ENCODE measurements at regions not wholly inside any gene's neighbourhood (a gene's known extent, or its start where the extent isn't known, plus 50 kb on each side); places are given as distances from the start of the nearest gene placed in this dataset.

DNA sequence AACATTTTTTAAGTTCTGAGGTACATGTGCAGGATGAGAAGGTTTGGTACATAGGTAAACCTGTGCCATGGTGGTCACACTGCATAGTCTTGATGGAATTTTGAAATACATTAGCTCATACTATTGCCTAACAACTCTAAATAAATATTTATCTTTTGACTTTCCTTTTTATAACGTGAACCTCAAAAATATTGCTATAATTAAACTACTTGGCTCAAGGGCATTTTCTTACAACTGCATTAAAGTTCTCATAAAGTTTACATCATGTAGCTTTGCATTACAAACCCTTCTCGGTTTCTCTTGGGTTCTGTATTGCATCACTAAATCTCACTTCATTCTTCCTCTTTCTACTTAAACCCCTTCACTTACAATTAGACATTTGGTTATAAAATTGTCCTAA is 636.0 kb upstream of the PTCHD4 start:
- H2BK5ac ChIP-seq (ENCODE audit: insufficient read length, low read length), result no peak overlapping the region
- no peak overlapping the region for H2BK20ac ChIP-seq (ENCODE audit: low read depth, low read length, poor library complexity, severe bottlenecking)
- no peak overlapping the region for H3K18ac ChIP-seq (ENCODE audit: insufficient read length, low read depth, low read length)
- H3K27ac ChIP-seq (ENCODE audit: insufficient read length, low read depth, low read length), result no peak overlapping the region
- no peak overlapping the region for H3K56ac ChIP-seq (ENCODE audit: insufficient read length, low read depth, low read length)
- H3K27me3 ChIP-seq (ENCODE audit: insufficient read depth, low read length), result no peaks in the 10 kb centered on the region
- no peak for DNase-seq
- H3T11ph ChIP-seq (ENCODE audit: low read length), result no peak overlapping the region
- H4K8ac ChIP-seq (replicated peaks; ENCODE audit: insufficient read length, low read depth, low read length), result no peak overlapping the region
- no peak overlapping the region for H3K9ac ChIP-seq (ENCODE audit: extremely low read depth, insufficient read length, low read length)
- Mint-ChIP-seq H3K9me3 (peaks cover 6 to 7% of the 10 kb centered on the region in 2 experiments; a peak in 2 of 5 replicates), H3K36me3 (ENCODE audit: insufficient read depth in 1 of 3, low read depth in 3 of 3) (0 out of 7 replicates have a peak, but pooled peaks cover 0 to 3% (median 0%) of the 10 kb centered on the region in 3 experiments), H3K4me1 (peaks cover 14 to 16% of the 10 kb centered on the region in 2 experiments), H3K4me3 (no peak overlapping the region), H3K27me3 (ENCODE audit: low read depth) (no peaks in the 10 kb centered on the region; the same call in 1 of the 2 replicates), H3K27ac (peak overlapping the region in 1 of 3 experiments; percentile 22; a peak in 1 of 7 replicates)
- no peak overlapping the region for H4K91ac ChIP-seq (ENCODE audit: insufficient read length, low read depth, low read length)
- 0 out of 2 replicates have a peak, but pooled peaks cover 2% of the 10 kb centered on the region for H3K4me1 ChIP-seq (ENCODE audit: insufficient read depth, low read length)
- no peak overlapping the region for H3K4me2 ChIP-seq (ENCODE audit: insufficient read depth, insufficient read length, low read length)
- no peak overlapping the region for H3K23ac ChIP-seq (ENCODE audit: insufficient read length, low read depth, low read length)
- H3K79me2 ChIP-seq (ENCODE audit: insufficient read depth, low read length), result no peaks in the 10 kb centered on the region
- no peak overlapping the region for H2BK120ac ChIP-seq (ENCODE audit: low read depth, low read length, poor library complexity, severe bottlenecking)
- H4K20me1 ChIP-seq (ENCODE audit: control insufficient read depth, insufficient read depth, insufficient read length), result no peaks in the 10 kb centered on the region
- TF ChIP-seq, protein P1, sequence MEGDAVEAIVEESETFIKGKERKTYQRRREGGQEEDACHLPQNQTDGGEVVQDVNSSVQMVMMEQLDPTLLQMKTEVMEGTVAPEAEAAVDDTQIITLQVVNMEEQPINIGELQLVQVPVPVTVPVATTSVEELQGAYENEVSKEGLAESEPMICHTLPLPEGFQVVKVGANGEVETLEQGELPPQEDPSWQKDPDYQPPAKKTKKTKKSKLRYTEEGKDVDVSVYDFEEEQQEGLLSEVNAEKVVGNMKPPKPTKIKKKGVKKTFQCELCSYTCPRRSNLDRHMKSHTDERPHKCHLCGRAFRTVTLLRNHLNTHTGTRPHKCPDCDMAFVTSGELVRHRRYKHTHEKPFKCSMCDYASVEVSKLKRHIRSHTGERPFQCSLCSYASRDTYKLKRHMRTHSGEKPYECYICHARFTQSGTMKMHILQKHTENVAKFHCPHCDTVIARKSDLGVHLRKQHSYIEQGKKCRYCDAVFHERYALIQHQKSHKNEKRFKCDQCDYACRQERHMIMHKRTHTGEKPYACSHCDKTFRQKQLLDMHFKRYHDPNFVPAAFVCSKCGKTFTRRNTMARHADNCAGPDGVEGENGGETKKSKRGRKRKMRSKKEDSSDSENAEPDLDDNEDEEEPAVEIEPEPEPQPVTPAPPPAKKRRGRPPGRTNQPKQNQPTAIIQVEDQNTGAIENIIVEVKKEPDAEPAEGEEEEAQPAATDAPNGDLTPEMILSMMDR (conservative IDR thresholded peaks at IDR 0.05), result no peak
- no peak overlapping the region for H2BK15ac ChIP-seq (ENCODE audit: low read depth, low read length)
- H3K14ac ChIP-seq (ENCODE audit: insufficient read depth, low read length), result no peak overlapping the region
- no peaks in the 10 kb centered on the region for H3K79me1 ChIP-seq (ENCODE audit: insufficient read depth, low read depth, low read length, poor library complexity, severe bottlenecking)
- no CpG with 5 or more reads among the region's 2 CpGs for WGBS (ENCODE audit: extremely low coverage, insufficient read length, low lambda C conversion rate)
- no peak overlapping the region for H2AK5ac ChIP-seq (ENCODE audit: insufficient read length, low read length)
- H2BK12ac ChIP-seq (ENCODE audit: insufficient read length, low read depth, low read length), result no peak overlapping the region
- H3K9me3 ChIP-seq (ENCODE audit: control insufficient read depth, low read depth, low read length), result no peaks in the 10 kb centered on the region
- no peaks in the 10 kb centered on the region for H3K23me2 ChIP-seq (ENCODE audit: insufficient read length, low read depth, low read length, poor library complexity, severe bottlenecking)
- H4K5ac ChIP-seq (ENCODE audit: insufficient read length, low read depth, low read length), result no peak overlapping the region
- H2AFZ ChIP-seq (ENCODE audit: low read length), result no peak overlapping the region
- H3K4ac ChIP-seq (ENCODE audit: low read depth, low read length), result no peak overlapping the region

Measured in H9 (cell line).